Activated CD8-positive, alpha-beta memory T cell treated with anti-CD3 and anti-CD28 coated beads for 24 hours (primary cell): ENCODE measurements at regions not wholly inside any gene's neighbourhood (a gene's known extent, or its start where the extent isn't known, plus 50 kb on each side); places are given as distances from the start of the nearest gene placed in this dataset.

ENCODE experiments used
- DNase-seq: peaks from one replicate; pipeline ENCODE4 v3.0.0-alpha.2; 2020

GRCh38 chr2:34123996-34124785, 525.1 kb upstream of the FAM98A start:
- DNase-seq = no peak

- DNase-seq = no peak
Observed at GRCh38 chr2:34121076-34121475, 522.0 kb upstream of the FAM98A start.

- DNase-seq = no peak
Observed at GRCh38 chr2:34115076-34115475, 516.0 kb upstream of the FAM98A start.

GRCh38 chr2:34112161-34112560, 513.1 kb upstream of the FAM98A start:
- no peak for DNase-seq

GRCh38 chr2:34110392-34110791, 511.3 kb upstream of the FAM98A start:
- DNase-seq = no peak

GRCh38 chr2:34107811-34108210, 508.7 kb upstream of the FAM98A start:
- no peak for DNase-seq

- no peak for DNase-seq
Observed at GRCh38 chr2:34105006-34105767, 506.1 kb upstream of the FAM98A start.

GRCh38 chr2:34104601-34105000, 505.5 kb upstream of the FAM98A start:
- no peak for DNase-seq

GRCh38 chr2:34103437-34103836, 504.3 kb upstream of the FAM98A start:
- DNase-seq = no peak

- DNase-seq = no peak
Observed at GRCh38 chr2:34102339-34102738, 503.2 kb upstream of the FAM98A start.

GRCh38 chr2:34099377-34099776, 500.3 kb upstream of the FAM98A start:
- DNase-seq = no peak

GRCh38 chr2:34098256-34098655, 499.2 kb upstream of the FAM98A start:
- no peak for DNase-seq

- peak; percentile 56 for DNase-seq
Observed at GRCh38 chr2:34096562-34097171, 497.6 kb upstream of the FAM98A start.

- no peak for DNase-seq
Observed at GRCh38 chr2:34093790-34094189, 494.7 kb upstream of the FAM98A start.

- DNase-seq = no peak
Observed at GRCh38 chr2:34070196-34070595, 471.1 kb upstream of the FAM98A start.

GRCh38 chr2:34069604-34070003, 470.5 kb upstream of the FAM98A start:
- no peak for DNase-seq

- no peak for DNase-seq
Observed at GRCh38 chr2:34050413-34050812, 451.3 kb upstream of the FAM98A start.

- DNase-seq = no peak
Observed at GRCh38 chr2:34045101-34045655, 446.1 kb upstream of the FAM98A start.

GRCh38 chr2:34037886-34038285, 438.8 kb upstream of the FAM98A start:
- DNase-seq = no peak

- DNase-seq = no peak
Observed at GRCh38 chr2:34037157-34037556, 438.1 kb upstream of the FAM98A start.

GRCh38 chr2:34031097-34031496, 432.0 kb upstream of the FAM98A start:
- no peak for DNase-seq

GRCh38 chr2:34030273-34030672, 431.2 kb upstream of the FAM98A start:
- no peak for DNase-seq

- no peak for DNase-seq
Observed at GRCh38 chr2:34029073-34029472, 430.0 kb upstream of the FAM98A start.

GRCh38 chr2:34025196-34025595, 426.1 kb upstream of the FAM98A start:
- no peak for DNase-seq
